ENCODE measurements at regions not wholly inside any gene's neighbourhood (a gene's known extent, or its start where the extent isn't known, plus 50 kb on each side); places are given as distances from the start of the nearest gene placed in this dataset.

DNA sequence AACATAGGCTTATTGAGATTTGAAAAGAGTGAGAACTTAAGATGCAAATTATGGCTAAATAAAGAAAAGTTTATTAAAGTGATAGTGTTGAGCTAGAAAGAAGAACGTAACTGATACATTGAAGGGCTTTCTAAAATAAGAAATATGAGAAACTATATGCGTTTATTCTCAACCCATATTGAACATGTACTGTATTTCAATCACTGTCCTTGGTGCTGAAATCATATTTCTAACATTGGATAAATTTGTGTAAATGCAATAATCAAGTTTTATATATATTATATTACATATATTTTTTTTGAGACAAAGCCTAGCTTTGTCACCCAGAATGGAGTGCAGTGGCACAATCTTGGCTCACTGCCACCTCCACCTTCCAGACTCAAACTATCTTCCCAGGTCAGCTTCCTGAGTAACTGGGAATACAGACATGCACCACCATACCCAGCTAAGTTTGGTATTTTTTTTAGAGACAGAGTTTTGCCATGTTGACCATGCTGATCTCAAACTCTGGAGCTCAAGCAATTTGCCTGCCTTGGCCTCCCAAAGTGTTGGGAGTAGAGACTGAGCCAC is 1065.8 kb downstream of the REEP3 start:
- Histone ChIP-seq H3K36me3 (no peaks in the 10 kb centered on the region), H3K27me3 (no peaks in the 10 kb centered on the region), H3K27ac (no peak overlapping the region), H3K9me3 (peaks cover 5% of the 10 kb centered on the region), H3K4me1 (no peaks in the 10 kb centered on the region), H3K4me3 (no peak overlapping the region)
- no peak for DNase-seq (ENCODE audit: low spot score in 2 of 2)
- WGBS, result 57% methylated on average over 2 of the region's 2 CpGs
- TF ChIP-seq EP300 (IDR thresholded peaks at IDR 0.05) (no peak), POLR2AphosphoS5 (IDR thresholded peaks at IDR 0.05) (no peak), CTCF (IDR thresholded peaks at IDR 0.05) (no peak), POLR2A (IDR thresholded peaks at IDR 0.05) (no peak)

GRCh38 chr10:64594072-64594471 is 1072.9 kb downstream of the REEP3 start:
- 80% methylated on average over 3 of the region's 3 CpGs for WGBS
- H3K9me3 ChIP-seq, result no peaks in the 10 kb centered on the region
- H3K27me3 ChIP-seq, result no peaks in the 10 kb centered on the region
- H3K4me1 ChIP-seq, result no peaks in the 10 kb centered on the region
- no peak overlapping the region for H3K27ac ChIP-seq
- H3K36me3 ChIP-seq, result no peaks in the 10 kb centered on the region
- TF ChIP-seq POLR2A (IDR thresholded peaks at IDR 0.05), result no peak
- no peak for TF ChIP-seq EP300 (IDR thresholded peaks at IDR 0.05)
- TF ChIP-seq POLR2AphosphoS5 (IDR thresholded peaks at IDR 0.05), result no peak
- TF ChIP-seq CTCF (IDR thresholded peaks at IDR 0.05), result no peak
- H3K4me3 ChIP-seq, result no peak overlapping the region
- DNase-seq (ENCODE audit: low spot score in 2 of 2), result no peak

- Histone ChIP-seq H3K4me3 (no peak overlapping the region), H3K9me3 (no peaks in the 10 kb centered on the region), H3K36me3 (no peaks in the 10 kb centered on the region), H3K27me3 (no peaks in the 10 kb centered on the region), H3K4me1 (no peaks in the 10 kb centered on the region), H3K27ac (no peak overlapping the region)
- no peak for DNase-seq (ENCODE audit: low spot score in 2 of 2)
- whole genome bisulfite sequencing, result 88% methylated on average over 1 of the region's 1 CpG
- TF ChIP-seq POLR2A (IDR thresholded peaks at IDR 0.05) (no peak), CTCF (IDR thresholded peaks at IDR 0.05) (no peak), POLR2AphosphoS5 (IDR thresholded peaks at IDR 0.05) (no peak), EP300 (IDR thresholded peaks at IDR 0.05) (no peak)
Measured at GRCh38 chr10:64598600-64598999, 1077.4 kb downstream of the REEP3 start.

DNA sequence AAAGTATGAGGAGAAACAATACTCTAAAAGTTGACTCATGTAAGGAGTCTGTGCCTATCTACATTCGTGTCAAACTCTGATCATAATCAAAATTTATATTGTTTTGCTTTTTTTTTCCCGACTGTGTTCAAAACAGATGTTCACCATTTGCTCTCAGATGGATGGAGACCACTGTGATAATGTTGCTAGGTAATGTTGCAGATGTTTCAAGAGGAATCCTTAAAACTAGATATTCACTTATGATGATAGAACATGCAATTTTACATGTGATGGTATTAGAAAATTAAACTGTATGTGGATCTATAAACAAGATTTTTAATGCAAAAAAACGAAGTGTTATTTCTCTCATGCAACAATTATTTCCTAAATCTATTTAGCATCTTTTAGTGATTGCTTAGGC is 1080.1 kb downstream of the REEP3 start:
- Histone ChIP-seq H3K4me3 (no peak overlapping the region), H3K4me1 (no peaks in the 10 kb centered on the region), H3K27ac (no peak overlapping the region), H3K36me3 (no peaks in the 10 kb centered on the region), H3K27me3 (no peaks in the 10 kb centered on the region), H3K9me3 (no peaks in the 10 kb centered on the region)
- 37% methylated on average over 3 of the region's 3 CpGs for WGBS
- DNase-seq (ENCODE audit: low spot score in 2 of 2), result no peak
- TF ChIP-seq EP300 (IDR thresholded peaks at IDR 0.05) (no peak), POLR2A (IDR thresholded peaks at IDR 0.05) (no peak), CTCF (IDR thresholded peaks at IDR 0.05) (no peak), POLR2AphosphoS5 (IDR thresholded peaks at IDR 0.05) (no peak)

- TF ChIP-seq EP300 (IDR thresholded peaks at IDR 0.05) (no peak), POLR2AphosphoS5 (IDR thresholded peaks at IDR 0.05) (no peak), CTCF (IDR thresholded peaks at IDR 0.05) (no peak), POLR2A (IDR thresholded peaks at IDR 0.05) (no peak)
- no peaks in the 10 kb centered on the region for H3K36me3 ChIP-seq
- WGBS, result 54% methylated on average over 3 of the region's 3 CpGs
- H3K4me3 ChIP-seq, result no peak overlapping the region
- DNase-seq (ENCODE audit: low spot score in 2 of 2), result no peak
- H3K27ac ChIP-seq, result no peak overlapping the region
- H3K27me3 ChIP-seq, result no peaks in the 10 kb centered on the region
- H3K9me3 ChIP-seq, result no peaks in the 10 kb centered on the region
- H3K4me1 ChIP-seq, result no peaks in the 10 kb centered on the region
Measured at GRCh38 chr10:64617085-64617484, 1095.9 kb downstream of the REEP3 start.
